ENCODE measurements at regions not wholly inside any gene's neighbourhood (a gene's known extent, or its start where the extent isn't known, plus 50 kb on each side); places are given as distances from the start of the nearest gene placed in this dataset.

DNA sequence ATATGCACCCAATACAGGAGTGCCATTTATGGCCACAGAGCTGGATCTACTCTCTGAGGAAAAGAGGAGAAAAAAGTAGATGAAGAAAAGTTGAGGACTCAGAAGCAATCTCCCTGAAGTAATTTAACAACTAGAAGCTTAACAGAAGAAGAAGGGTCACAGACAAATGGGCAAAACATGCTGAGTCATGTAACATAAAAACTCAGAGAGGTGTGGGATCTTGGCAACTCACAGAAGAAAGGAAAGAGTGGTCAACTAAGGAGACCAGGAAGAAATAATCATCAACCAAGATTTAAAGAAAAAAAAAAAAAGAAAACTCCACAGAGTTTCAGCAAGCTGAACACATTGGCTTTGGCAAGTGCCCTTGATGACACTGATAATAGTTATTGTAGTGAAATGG, 51.8 kb upstream of the BET1 start:
- no peak for TF ChIP-seq TAF1 (IDR thresholded peaks at IDR 0.05; ENCODE audit: low read depth, low read length)
- TF ChIP-seq POLR2A (IDR thresholded peaks at IDR 0.05; ENCODE audit: low read depth, low read length): no peak

Data from GM12891 (cell line).